ENCODE measurements at regions not wholly inside any gene's neighbourhood (a gene's known extent, or its start where the extent isn't known, plus 50 kb on each side); places are given as distances from the start of the nearest gene placed in this dataset.

DNA sequence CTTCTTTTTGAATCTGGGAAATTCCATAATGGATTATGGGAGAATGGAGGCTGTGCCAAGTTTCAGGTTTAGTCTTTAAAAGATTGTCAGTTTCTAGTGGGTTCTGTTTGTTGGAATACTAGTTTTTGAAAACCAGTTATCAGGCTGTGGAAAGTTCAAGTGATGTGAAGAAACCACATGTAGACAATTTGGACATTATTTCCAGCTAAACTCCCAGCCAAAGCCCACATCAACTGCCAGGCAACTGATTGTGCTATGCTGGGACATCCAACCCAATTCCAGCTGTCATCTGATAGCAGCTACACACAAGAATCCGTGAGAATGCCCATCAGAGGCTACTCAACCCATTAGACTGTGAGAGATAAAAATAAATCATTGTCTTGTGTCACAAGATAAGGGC, 546.1 kb upstream of the ADAMTS5 start:
- Histone ChIP-seq H3K4me3 (ENCODE audit: control insufficient read depth in 1 of 7, extremely low read depth in 1 of 7, insufficient read depth in 4 of 7, low read depth in 2 of 7, low read length in 6 of 7) (no peak overlapping the region), H3K36me3 (ENCODE audit: control insufficient read depth in 4 of 4, insufficient read depth in 4 of 4, low read length in 3 of 4) (no peaks in the 10 kb centered on the region), H3K9me3 (ENCODE audit: control extremely low read depth in 1 of 5, control insufficient read depth in 4 of 5, insufficient read depth in 2 of 5, low read depth in 1 of 5, low read length in 4 of 5) (peaks cover 0 to 2% (median 0%) of the 10 kb centered on the region in 5 experiments), H3K27me3 (replicated peaks in 2 of 5; ENCODE audit: control insufficient read depth in 4 of 5, insufficient read depth in 5 of 5, low read length in 4 of 5) (no peaks in the 10 kb centered on the region), H3K27ac (ENCODE audit: insufficient read depth in 1 of 2, low read depth in 1 of 2, low read length in 2 of 2, poor library complexity in 1 of 2, severe bottlenecking in 2 of 2) (no peak overlapping the region), H3K4me1 (ENCODE audit: control extremely low read depth in 1 of 4, control insufficient read depth in 4 of 4, insufficient read depth in 4 of 4, low read length in 3 of 4) (no peaks in the 10 kb centered on the region)
- CTCF ChIA-PET, result interaction anchor here (1.2 kb wide), 1 partner anchor 14 kb away, joined by 3 read pairs; no protein-coding TSS in a partner anchor
- no peak for DNase-seq
- no CpG with 5 or more reads among the region's 1 CpG for WGBS (ENCODE audit: insufficient coverage)
- POLR2A ChIA-PET, result no interaction called here

DNA sequence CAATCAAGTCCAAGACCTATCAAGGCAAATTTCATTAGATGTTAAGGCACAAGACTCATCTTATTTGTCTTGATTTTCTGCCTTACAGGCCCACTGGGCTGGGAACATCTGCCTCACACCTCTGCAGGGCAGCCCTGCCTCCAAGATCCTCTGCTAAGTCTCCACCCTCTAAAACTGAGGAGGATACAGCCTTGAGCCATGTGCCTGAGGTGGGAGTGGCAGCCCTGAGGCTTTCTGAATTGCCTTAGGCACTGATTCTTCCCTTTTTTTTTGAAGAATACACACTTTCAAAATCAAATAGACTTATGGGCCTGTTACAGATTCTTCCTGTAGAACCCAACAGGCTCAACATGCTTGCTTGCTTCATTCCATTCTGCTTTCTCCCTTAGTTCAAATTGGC, 544.3 kb upstream of the ADAMTS5 start:
- H3K36me3 ChIP-seq (ENCODE audit: control insufficient read depth in 4 of 4, insufficient read depth in 4 of 4, low read length in 3 of 4), result no peaks in the 10 kb centered on the region
- H3K27ac ChIP-seq (ENCODE audit: insufficient read depth in 1 of 2, low read depth in 1 of 2, low read length in 2 of 2, poor library complexity in 1 of 2, severe bottlenecking in 2 of 2), result no peak overlapping the region
- CTCF ChIA-PET, result no interaction called here
- H3K4me1 ChIP-seq (ENCODE audit: control extremely low read depth in 1 of 4, control insufficient read depth in 4 of 4, insufficient read depth in 4 of 4, low read length in 3 of 4), result no peaks in the 10 kb centered on the region
- no peak for DNase-seq
- POLR2A ChIA-PET, result no interaction called here
- H3K4me3 ChIP-seq (ENCODE audit: control insufficient read depth in 1 of 7, extremely low read depth in 1 of 7, insufficient read depth in 4 of 7, low read depth in 2 of 7, low read length in 6 of 7), result no peak overlapping the region
- H3K27me3 ChIP-seq (replicated peaks in 2 of 5; ENCODE audit: control insufficient read depth in 4 of 5, insufficient read depth in 5 of 5, low read length in 4 of 5), result no peaks in the 10 kb centered on the region
- no peaks in the 10 kb centered on the region for H3K9me3 ChIP-seq (ENCODE audit: control extremely low read depth in 1 of 5, control insufficient read depth in 4 of 5, insufficient read depth in 2 of 5, low read depth in 1 of 5, low read length in 4 of 5)

DNA sequence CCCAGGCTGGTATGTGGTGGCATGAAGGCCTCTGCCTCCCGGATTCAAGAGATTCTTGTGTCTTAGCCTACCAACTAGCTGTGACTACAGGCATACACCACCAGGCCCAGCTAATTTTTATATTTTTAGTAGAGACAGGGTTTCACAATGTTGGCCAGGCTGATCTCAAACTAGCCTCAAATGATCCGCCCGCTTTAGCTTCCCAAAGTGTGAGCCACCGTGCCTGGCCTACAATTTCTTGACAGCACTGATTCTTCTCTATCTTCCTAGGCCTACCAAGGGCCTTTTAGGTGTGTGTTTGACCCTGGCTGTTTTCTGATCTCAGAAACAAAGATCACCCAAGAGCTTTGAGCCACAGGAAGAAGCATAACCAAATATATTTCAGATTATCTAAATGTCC, 540.8 kb upstream of the ADAMTS5 start:
- no peak for DNase-seq
- Histone ChIP-seq H3K27me3 (replicated peaks in 2 of 5; ENCODE audit: control insufficient read depth in 4 of 5, insufficient read depth in 5 of 5, low read length in 4 of 5) (no peaks in the 10 kb centered on the region), H3K9me3 (ENCODE audit: control extremely low read depth in 1 of 5, control insufficient read depth in 4 of 5, insufficient read depth in 2 of 5, low read depth in 1 of 5, low read length in 4 of 5) (no peaks in the 10 kb centered on the region), H3K27ac (ENCODE audit: insufficient read depth in 1 of 2, low read depth in 1 of 2, low read length in 2 of 2, poor library complexity in 1 of 2, severe bottlenecking in 2 of 2) (no peak overlapping the region), H3K4me3 (ENCODE audit: control insufficient read depth in 1 of 7, extremely low read depth in 1 of 7, insufficient read depth in 4 of 7, low read depth in 2 of 7, low read length in 6 of 7) (no peak overlapping the region), H3K4me1 (ENCODE audit: control extremely low read depth in 1 of 4, control insufficient read depth in 4 of 4, insufficient read depth in 4 of 4, low read length in 3 of 4) (no peaks in the 10 kb centered on the region), H3K36me3 (ENCODE audit: control insufficient read depth in 4 of 4, insufficient read depth in 4 of 4, low read length in 3 of 4) (no peaks in the 10 kb centered on the region)
- ChIA-PET POLR2A (no interaction called here), CTCF (no interaction called here)
- WGBS (ENCODE audit: insufficient coverage), result 100% methylated on average over 3 of the region's 4 CpGs

DNA sequence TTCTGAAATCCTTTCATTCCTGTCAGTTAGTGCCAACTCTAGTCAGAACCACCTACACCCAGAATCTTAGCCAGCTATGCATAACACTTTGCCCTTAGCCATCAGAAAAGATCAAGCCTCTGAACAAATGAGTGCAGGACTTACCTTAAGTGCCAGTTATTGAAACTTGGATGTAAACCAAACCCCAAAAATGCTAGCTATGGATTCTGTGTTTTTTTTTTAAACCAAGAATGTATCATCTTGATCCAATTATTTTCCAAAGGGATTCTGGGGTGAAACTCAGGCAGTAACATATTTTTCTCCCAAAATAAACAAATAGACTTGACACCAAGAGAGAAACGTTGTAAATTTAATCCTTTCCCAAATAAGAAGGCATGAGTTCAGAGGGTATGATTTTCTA, 538.6 kb upstream of the ADAMTS5 start:
- WGBS (ENCODE audit: insufficient coverage), result no CpG with 5 or more reads among the region's 1 CpG
- Histone ChIP-seq H3K4me3 (ENCODE audit: control insufficient read depth in 1 of 7, extremely low read depth in 1 of 7, insufficient read depth in 4 of 7, low read depth in 2 of 7, low read length in 6 of 7) (no peak overlapping the region), H3K4me1 (ENCODE audit: control extremely low read depth in 1 of 4, control insufficient read depth in 4 of 4, insufficient read depth in 4 of 4, low read length in 3 of 4) (no peaks in the 10 kb centered on the region), H3K36me3 (ENCODE audit: control insufficient read depth in 4 of 4, insufficient read depth in 4 of 4, low read length in 3 of 4) (no peaks in the 10 kb centered on the region), H3K27me3 (replicated peaks in 2 of 5; ENCODE audit: control insufficient read depth in 4 of 5, insufficient read depth in 5 of 5, low read length in 4 of 5) (no peaks in the 10 kb centered on the region), H3K9me3 (ENCODE audit: control extremely low read depth in 1 of 5, control insufficient read depth in 4 of 5, insufficient read depth in 2 of 5, low read depth in 1 of 5, low read length in 4 of 5) (no peaks in the 10 kb centered on the region), H3K27ac (ENCODE audit: insufficient read depth in 1 of 2, low read depth in 1 of 2, low read length in 2 of 2, poor library complexity in 1 of 2, severe bottlenecking in 2 of 2) (no peak overlapping the region)
- DNase-seq, result no peak
- POLR2A ChIA-PET, result no interaction called here
- CTCF ChIA-PET, result interaction anchor here (1.3 kb wide), 1 partner anchor 13 kb away, joined by 3 read pairs; no protein-coding TSS in a partner anchor

DNA sequence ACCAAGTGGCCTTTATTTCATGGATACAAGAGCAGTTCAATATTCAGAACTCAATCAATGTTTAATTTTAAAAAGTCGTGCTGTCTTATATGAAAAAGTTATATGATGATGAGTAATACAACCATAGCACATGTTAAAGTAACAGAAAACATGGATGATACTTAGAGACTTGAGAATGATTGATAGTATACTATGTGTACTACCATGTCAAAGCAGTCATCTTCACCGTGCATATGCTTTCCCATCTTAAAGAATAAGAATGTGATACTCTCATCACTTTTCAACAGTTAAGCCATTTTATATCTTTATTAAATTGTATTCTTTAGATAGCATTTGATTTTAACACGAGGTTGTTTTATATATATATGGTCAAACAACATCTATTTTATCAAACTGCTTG, 535.9 kb upstream of the ADAMTS5 start:
- ChIA-PET POLR2A (no interaction called here), CTCF (no interaction called here)
- H3K36me3 ChIP-seq (ENCODE audit: control insufficient read depth in 4 of 4, insufficient read depth in 4 of 4, low read length in 3 of 4), result no peaks in the 10 kb centered on the region
- no peak overlapping the region for H3K4me3 ChIP-seq (ENCODE audit: control insufficient read depth in 1 of 7, extremely low read depth in 1 of 7, insufficient read depth in 4 of 7, low read depth in 2 of 7, low read length in 6 of 7)
- H3K27me3 ChIP-seq (replicated peaks in 2 of 5; ENCODE audit: control insufficient read depth in 4 of 5, insufficient read depth in 5 of 5, low read length in 4 of 5), result no peaks in the 10 kb centered on the region
- no peak overlapping the region for H3K27ac ChIP-seq (ENCODE audit: insufficient read depth in 1 of 2, low read depth in 1 of 2, low read length in 2 of 2, poor library complexity in 1 of 2, severe bottlenecking in 2 of 2)
- no peaks in the 10 kb centered on the region for H3K9me3 ChIP-seq (ENCODE audit: control extremely low read depth in 1 of 5, control insufficient read depth in 4 of 5, insufficient read depth in 2 of 5, low read depth in 1 of 5, low read length in 4 of 5)
- no peak for DNase-seq
- WGBS (ENCODE audit: insufficient coverage), result no CpG with 5 or more reads among the region's 3 CpGs
- H3K4me1 ChIP-seq (ENCODE audit: control extremely low read depth in 1 of 4, control insufficient read depth in 4 of 4, insufficient read depth in 4 of 4, low read length in 3 of 4), result no peaks in the 10 kb centered on the region

DNA sequence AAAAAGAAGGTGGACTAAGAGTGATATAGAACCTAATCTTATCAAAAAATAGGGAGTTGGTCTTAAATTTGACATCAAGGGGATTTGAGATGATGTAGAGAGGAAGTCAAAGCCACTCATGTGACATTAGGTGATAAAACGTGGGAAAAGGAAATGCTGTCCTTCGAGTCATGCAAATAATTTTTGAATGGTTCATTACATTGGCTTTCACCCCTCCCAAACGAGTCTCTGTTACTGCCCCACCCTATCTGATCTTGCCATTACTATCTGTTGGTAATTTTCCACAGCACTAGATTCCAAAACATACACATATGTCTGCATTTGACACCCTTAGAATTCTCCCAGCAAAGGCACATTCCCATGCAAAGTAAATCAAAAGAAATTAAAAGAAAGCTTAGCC, 531.1 kb upstream of the ADAMTS5 start:
- 17% methylated on average over 1 of the region's 3 CpGs for WGBS (ENCODE audit: insufficient coverage)
- ChIA-PET CTCF (interaction anchor here (1.2 kb wide), 1 partner anchor 15 kb away, joined by 3 read pairs; no protein-coding TSS in a partner anchor), POLR2A (no interaction called here)
- Histone ChIP-seq H3K27ac (ENCODE audit: insufficient read depth in 1 of 2, low read depth in 1 of 2, low read length in 2 of 2, poor library complexity in 1 of 2, severe bottlenecking in 2 of 2) (no peak overlapping the region), H3K4me1 (ENCODE audit: control extremely low read depth in 1 of 4, control insufficient read depth in 4 of 4, insufficient read depth in 4 of 4, low read length in 3 of 4) (no peaks in the 10 kb centered on the region), H3K36me3 (ENCODE audit: control insufficient read depth in 4 of 4, insufficient read depth in 4 of 4, low read length in 3 of 4) (no peaks in the 10 kb centered on the region), H3K9me3 (ENCODE audit: control extremely low read depth in 1 of 5, control insufficient read depth in 4 of 5, insufficient read depth in 2 of 5, low read depth in 1 of 5, low read length in 4 of 5) (no peaks in the 10 kb centered on the region), H3K4me3 (ENCODE audit: control insufficient read depth in 1 of 7, extremely low read depth in 1 of 7, insufficient read depth in 4 of 7, low read depth in 2 of 7, low read length in 6 of 7) (no peak overlapping the region), H3K27me3 (replicated peaks in 2 of 5; ENCODE audit: control insufficient read depth in 4 of 5, insufficient read depth in 5 of 5, low read length in 4 of 5) (no peaks in the 10 kb centered on the region)
- DNase-seq, result no peak

DNA sequence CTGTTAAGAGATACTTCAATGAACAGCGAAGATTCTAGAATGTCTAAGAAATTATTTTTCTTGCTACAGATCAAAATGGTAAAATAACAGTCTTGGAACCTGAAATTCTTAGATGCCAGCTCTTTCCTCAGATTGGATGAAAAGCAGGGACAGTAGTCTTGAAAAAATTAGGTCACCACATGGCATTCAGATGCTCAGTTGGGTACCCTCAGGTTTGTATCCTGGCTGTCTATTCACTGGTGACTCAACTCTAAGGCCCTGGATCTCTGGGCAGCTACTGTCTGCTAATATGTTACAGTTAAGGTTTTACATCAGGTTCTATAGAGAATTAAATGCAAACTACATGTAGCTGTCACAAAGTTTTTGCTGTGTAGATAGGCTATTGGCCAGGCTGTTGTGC, 528.9 kb upstream of the ADAMTS5 start:
- Histone ChIP-seq H3K4me1 (ENCODE audit: control extremely low read depth in 1 of 4, control insufficient read depth in 4 of 4, insufficient read depth in 4 of 4, low read length in 3 of 4) (no peaks in the 10 kb centered on the region), H3K27ac (ENCODE audit: insufficient read depth in 1 of 2, low read depth in 1 of 2, low read length in 2 of 2, poor library complexity in 1 of 2, severe bottlenecking in 2 of 2) (no peak overlapping the region), H3K4me3 (ENCODE audit: control insufficient read depth in 1 of 7, extremely low read depth in 1 of 7, insufficient read depth in 4 of 7, low read depth in 2 of 7, low read length in 6 of 7) (no peak overlapping the region), H3K9me3 (ENCODE audit: control extremely low read depth in 1 of 5, control insufficient read depth in 4 of 5, insufficient read depth in 2 of 5, low read depth in 1 of 5, low read length in 4 of 5) (no peaks in the 10 kb centered on the region), H3K27me3 (replicated peaks in 2 of 5; ENCODE audit: control insufficient read depth in 4 of 5, insufficient read depth in 5 of 5, low read length in 4 of 5) (no peaks in the 10 kb centered on the region), H3K36me3 (ENCODE audit: control insufficient read depth in 4 of 4, insufficient read depth in 4 of 4, low read length in 3 of 4) (no peaks in the 10 kb centered on the region)
- POLR2A ChIA-PET, result no interaction called here
- no CpG with 5 or more reads among the region's 1 CpG for WGBS (ENCODE audit: insufficient coverage)
- no peak for DNase-seq
- CTCF ChIA-PET, result no interaction called here

Measured in common myeloid progenitor, CD34-positive (primary cell).